Epidermal melanocyte (primary cell): ENCODE measurements at regions not wholly inside any gene's neighbourhood (a gene's known extent, or its start where the extent isn't known, plus 50 kb on each side); places are given as distances from the start of the nearest gene placed in this dataset.

Source experiments
- DNase-seq: peaks from one replicate; pipeline ENCODE4 v3.0.0; 2011; ENCODE audit warnings: low spot score; ENCODE audit not compliant: insufficient read length

GRCh38 chr5:135724617-135725016 is 109.8 kb upstream of the SLC25A48 start:
- DNase-seq = no peak

- DNase-seq = no peak
These were observed 111.0 kb upstream of the SLC25A48 start for GRCh38 chr5:135723491-135723890.

GRCh38 chr5:135721548-135722090 is 112.8 kb upstream of the SLC25A48 start:
- no peak for DNase-seq

- DNase-seq = no peak
These were observed 114.3 kb upstream of the SLC25A48 start for GRCh38 chr5:135720191-135720590.

GRCh38 chr5:135719428-135720063 is 114.9 kb upstream of the SLC25A48 start:
- no peak for DNase-seq

GRCh38 chr5:135718651-135719050 is 115.8 kb upstream of the SLC25A48 start:
- DNase-seq = no peak

- DNase-seq = no peak
These were observed 116.3 kb upstream of the SLC25A48 start for GRCh38 chr5:135718151-135718550.

- no peak for DNase-seq
These were observed 119.0 kb upstream of the SLC25A48 start for GRCh38 chr5:135715267-135716055.

- peak; percentile 69 for DNase-seq
These were observed 120.2 kb upstream of the SLC25A48 start for GRCh38 chr5:135714126-135714894.

- no peak for DNase-seq
These were observed 121.1 kb upstream of the SLC25A48 start for GRCh38 chr5:135713161-135713915.

GRCh38 chr5:135711911-135712310 is 122.6 kb upstream of the SLC25A48 start:
- DNase-seq = no peak

GRCh38 chr5:135710045-135710675 is 124.3 kb upstream of the SLC25A48 start:
- no peak for DNase-seq

- no peak for DNase-seq
These were observed 125.3 kb upstream of the SLC25A48 start for GRCh38 chr5:135709208-135709575.

- DNase-seq = no peak
These were observed 125.8 kb upstream of the SLC25A48 start for GRCh38 chr5:135708481-135709207.

GRCh38 chr5:135707302-135707701 is 127.2 kb upstream of the SLC25A48 start:
- no peak for DNase-seq

GRCh38 chr5:135706893-135707292 is 127.6 kb upstream of the SLC25A48 start:
- no peak for DNase-seq

- no peak for DNase-seq
These were observed 127.7 kb upstream of the CXCL14 start for GRCh38 chr5:135706474-135706873.

- no peak for DNase-seq
These were observed 127.2 kb upstream of the CXCL14 start for GRCh38 chr5:135705941-135706466.

GRCh38 chr5:135705141-135705631 is 126.4 kb upstream of the CXCL14 start:
- no peak for DNase-seq

- no peak for DNase-seq
These were observed 125.8 kb upstream of the CXCL14 start for GRCh38 chr5:135704616-135705015.
